NB4 (cell line): ENCODE measurements at regions not wholly inside any gene's neighbourhood (a gene's known extent, or its start where the extent isn't known, plus 50 kb on each side); places are given as distances from the start of the nearest gene placed in this dataset.

Experiments used
- DNase-seq: peaks from one replicate; pipeline ENCODE4 v3.0.0; 2010; ENCODE audit warnings: low read depth
- H3K4me3 ChIP-seq: one replicate; pipeline ENCODE4 v1.5.1; 2011; ENCODE audit warnings: mild to moderate bottlenecking, low read depth, low read length, moderate library complexity
- MYC ChIP-seq: IDR thresholded peaks from 2 replicates; pipeline ENCODE4 v1.6.1; 2011; ENCODE audit warnings: low read depth, low read length
- POLR2A ChIP-seq: IDR thresholded peaks from 2 replicates; pipeline ENCODE4 v1.6.1; 2011; ENCODE audit warnings: mild to moderate bottlenecking; ENCODE audit not compliant: insufficient read length; ENCODE audit errors: extremely low read depth
- TF ChIP-seq, protein P1 (sequence below): IDR thresholded peaks from 2 replicates; pipeline ENCODE4 v1.6.1; 2011; ENCODE audit warnings: low read depth, low read length
- TF ChIP-seq, protein P2 (sequence below): IDR thresholded peaks from one replicate; pipeline ENCODE4 v1.5.1; 2012; ENCODE audit warnings: low read depth, low read length

GRCh38 chr2:192471982-192472381 is 277.2 kb upstream of the TMEFF2 start:
- no peak overlapping the region for H3K4me3 ChIP-seq
- DNase-seq: no peak
- TF ChIP-seq MYC (no peak), POLR2A (no peak)
- TF ChIP-seq, protein P1, sequence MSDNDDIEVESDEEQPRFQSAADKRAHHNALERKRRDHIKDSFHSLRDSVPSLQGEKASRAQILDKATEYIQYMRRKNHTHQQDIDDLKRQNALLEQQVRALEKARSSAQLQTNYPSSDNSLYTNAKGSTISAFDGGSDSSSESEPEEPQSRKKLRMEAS: no peak
- TF ChIP-seq, protein P2, sequence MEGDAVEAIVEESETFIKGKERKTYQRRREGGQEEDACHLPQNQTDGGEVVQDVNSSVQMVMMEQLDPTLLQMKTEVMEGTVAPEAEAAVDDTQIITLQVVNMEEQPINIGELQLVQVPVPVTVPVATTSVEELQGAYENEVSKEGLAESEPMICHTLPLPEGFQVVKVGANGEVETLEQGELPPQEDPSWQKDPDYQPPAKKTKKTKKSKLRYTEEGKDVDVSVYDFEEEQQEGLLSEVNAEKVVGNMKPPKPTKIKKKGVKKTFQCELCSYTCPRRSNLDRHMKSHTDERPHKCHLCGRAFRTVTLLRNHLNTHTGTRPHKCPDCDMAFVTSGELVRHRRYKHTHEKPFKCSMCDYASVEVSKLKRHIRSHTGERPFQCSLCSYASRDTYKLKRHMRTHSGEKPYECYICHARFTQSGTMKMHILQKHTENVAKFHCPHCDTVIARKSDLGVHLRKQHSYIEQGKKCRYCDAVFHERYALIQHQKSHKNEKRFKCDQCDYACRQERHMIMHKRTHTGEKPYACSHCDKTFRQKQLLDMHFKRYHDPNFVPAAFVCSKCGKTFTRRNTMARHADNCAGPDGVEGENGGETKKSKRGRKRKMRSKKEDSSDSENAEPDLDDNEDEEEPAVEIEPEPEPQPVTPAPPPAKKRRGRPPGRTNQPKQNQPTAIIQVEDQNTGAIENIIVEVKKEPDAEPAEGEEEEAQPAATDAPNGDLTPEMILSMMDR: no peak

DNA sequence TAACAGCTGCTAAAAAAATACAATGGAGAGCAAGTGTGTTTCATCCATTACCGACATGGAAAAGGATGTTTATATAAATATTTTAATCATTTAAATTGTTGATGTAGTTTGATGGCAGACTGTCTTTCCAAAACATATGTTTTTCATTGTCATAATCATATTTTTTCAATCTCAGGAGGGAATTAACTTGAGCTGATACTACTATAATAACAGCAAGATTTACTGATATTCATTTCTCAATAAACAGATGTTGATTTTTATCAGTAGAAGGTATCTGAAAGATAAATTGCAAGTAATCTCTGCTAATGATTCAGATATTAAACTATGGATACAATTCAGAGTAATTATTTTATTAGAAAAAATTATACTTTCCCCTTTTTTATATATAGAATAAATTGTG is 274.9 kb upstream of the TMEFF2 start:
- no peak overlapping the region for H3K4me3 ChIP-seq
- no peak for TF ChIP-seq POLR2A
- TF ChIP-seq, protein P2: no peak
- TF ChIP-seq MYC: no peak
- TF ChIP-seq, protein P1: no peak
- no peak for DNase-seq

DNA sequence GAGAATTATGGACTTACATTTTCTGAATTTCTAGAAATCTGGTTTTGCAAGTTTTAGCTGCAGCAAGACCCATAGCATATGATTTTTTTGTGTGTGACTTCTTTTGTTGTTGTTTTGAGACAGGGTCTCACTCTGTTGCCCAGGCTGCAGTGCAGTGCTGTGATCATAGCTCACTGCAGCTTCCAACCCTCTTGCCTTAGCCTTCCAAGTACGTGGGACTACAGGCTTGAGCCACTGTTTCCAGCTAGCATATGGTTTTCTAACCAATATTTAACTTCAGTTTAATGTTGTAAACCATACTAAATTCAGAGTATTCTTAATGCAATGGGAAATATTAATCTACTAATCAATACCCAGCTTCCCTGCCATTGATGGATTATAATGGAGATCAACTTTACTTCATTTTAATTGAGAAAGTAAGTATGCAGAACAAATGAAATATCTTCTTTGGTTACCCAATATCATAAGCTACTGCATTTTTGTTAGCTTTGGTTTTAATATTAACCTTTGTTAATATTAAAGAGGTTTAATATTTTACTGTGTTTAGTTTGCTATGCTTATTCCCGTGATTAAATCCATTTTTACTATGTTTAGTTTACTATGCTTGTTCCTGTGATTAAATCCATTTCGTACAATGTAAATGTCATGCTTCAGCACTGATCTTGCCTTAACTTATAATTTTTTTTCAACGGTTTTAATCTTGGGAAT is 273.4 kb upstream of the TMEFF2 start:
- no peak for DNase-seq
- H3K4me3 ChIP-seq: no peak overlapping the region
- TF ChIP-seq MYC (no peak), POLR2A (no peak)
- TF ChIP-seq, protein P2: no peak

DNA sequence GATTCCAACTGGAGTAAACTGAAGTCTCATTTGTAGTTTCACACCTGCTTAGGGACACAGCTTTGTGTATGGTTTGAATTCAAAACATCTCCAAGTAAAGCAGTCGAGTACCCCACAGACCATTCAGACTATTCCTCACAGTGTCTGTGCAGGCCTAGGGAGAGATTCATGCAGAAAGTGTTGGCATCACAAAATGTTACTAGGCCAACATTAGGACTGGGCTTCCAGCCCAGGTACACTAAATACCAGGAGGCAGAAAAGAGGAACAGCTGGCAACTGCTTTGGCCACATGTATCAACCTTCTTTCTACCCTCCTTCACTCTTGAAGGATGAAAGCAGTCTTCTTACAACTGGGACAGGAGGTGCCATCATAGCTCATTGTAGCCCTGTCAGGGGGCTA is 270.4 kb upstream of the TMEFF2 start:
- no peak overlapping the region for H3K4me3 ChIP-seq
- no peak for DNase-seq
- no peak for TF ChIP-seq POLR2A
- TF ChIP-seq, protein P2: no peak
- TF ChIP-seq, protein P1: no peak
- no peak for TF ChIP-seq MYC

- no peak overlapping the region for H3K4me3 ChIP-seq
- no peak for DNase-seq
- TF ChIP-seq POLR2A (no peak), MYC (no peak)
- TF ChIP-seq, protein P2: no peak
- TF ChIP-seq, protein P1: no peak
These were observed 264.7 kb upstream of the TMEFF2 start for GRCh38 chr2:192459422-192459821.

DNA sequence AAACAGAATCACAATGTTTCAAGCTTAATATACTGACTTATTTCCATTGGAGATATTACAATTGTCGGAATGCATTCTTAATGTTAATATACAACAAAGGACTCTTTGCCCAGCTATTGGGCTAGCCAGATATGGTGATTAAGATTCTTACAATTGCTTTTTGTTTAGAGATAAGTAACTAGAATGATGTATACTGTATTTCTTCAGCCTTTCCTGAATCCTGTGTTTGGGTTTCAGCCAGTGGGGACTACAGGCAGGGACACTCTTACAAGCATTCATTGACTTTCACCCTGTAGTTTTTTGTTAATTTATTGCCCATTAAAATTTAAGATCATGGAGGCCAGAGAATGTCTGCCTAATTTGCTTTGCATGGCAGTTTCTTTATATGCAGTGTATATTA is 254.1 kb upstream of the TMEFF2 start:
- TF ChIP-seq, protein P1: no peak
- TF ChIP-seq POLR2A (no peak), MYC (no peak)
- TF ChIP-seq, protein P2: no peak
- H3K4me3 ChIP-seq: no peak overlapping the region
- no peak for DNase-seq
